Natural killer cell treated with Interleukin-12 subunit alpha and Interleukin-12 subunit beta and Interleukin-15 and Interleukin-18, amount 100 ng/mL, for 72 hours (primary cell): ENCODE measurements at regions not wholly inside any gene's neighbourhood (a gene's known extent, or its start where the extent isn't known, plus 50 kb on each side); places are given as distances from the start of the nearest gene placed in this dataset.

Source experiments
- ATAC-seq, 2 donors: fragments of 150-1000 bp; cut with Tn5 transposase in 1 of 2; sonication (Bioruptor Pico), chemical (Tn5 transposase) in 1 of 2; 2 replicates each; pipeline ENCODE4 v1.10.0; 2021
- DNase-seq: peaks from one replicate; pipeline ENCODE4 v3.0.0; 2022; ENCODE audit warnings: low spot score
- H3K27ac Mint-ChIP-seq, 2 donors: 1 replicate in 1 of 2; 2 replicates in 1 of 2; pipeline ENCODE4 v1.8.0; 2022; ENCODE audit warnings: mixed read lengths in 2 of 2, mild to moderate bottlenecking in 1 of 2, moderate library complexity in 1 of 2
- H3K27me3 Mint-ChIP-seq, 2 donors: 1 replicate in 1 of 2; 2 replicates in 1 of 2; pipeline ENCODE4 v1.8.0; 2022; ENCODE audit warnings: mixed read lengths in 2 of 2
- H3K36me3 Mint-ChIP-seq: one replicate; pipeline ENCODE4 v1.8.0; 2022; ENCODE audit warnings: mixed read lengths
- H3K4me1 Mint-ChIP-seq, 2 donors: 1 replicate in 1 of 2; 2 replicates in 1 of 2; pipeline ENCODE4 v1.8.0; 2022; ENCODE audit warnings: low read depth in 2 of 2, mixed read lengths in 2 of 2, mild to moderate bottlenecking in 1 of 2
- H3K4me3 Mint-ChIP-seq: one replicate; pipeline ENCODE4 v1.8.0; 2022; ENCODE audit warnings: mixed read lengths
- H3K9me3 Mint-ChIP-seq: 2 replicates; pipeline ENCODE4 v1.8.0; 2022; ENCODE audit warnings: mixed read lengths

- no peak overlapping the region for H3K4me3 Mint-ChIP-seq
- peaks cover 19 to 30% of the 10 kb centered on the region in 2 donors for H3K27me3 Mint-ChIP-seq
- H3K27ac Mint-ChIP-seq = peak overlapping the region in 1 of 2 donors; percentile 37
- ATAC-seq (no peak), DNase-seq (no peak)
- no peaks in the 10 kb centered on the region for H3K4me1 Mint-ChIP-seq
- H3K9me3 Mint-ChIP-seq = no peaks in the 10 kb centered on the region
- H3K36me3 Mint-ChIP-seq = no peaks in the 10 kb centered on the region
Observed at GRCh38 chr15:95470529-95470928, 860.0 kb upstream of the NR2F2 start.

GRCh38 chr15:95470997-95471689 is 859.4 kb upstream of the NR2F2 start:
- H3K4me1 Mint-ChIP-seq = no peaks in the 10 kb centered on the region
- ATAC-seq (no peak), DNase-seq (no peak)
- no peaks in the 10 kb centered on the region for H3K9me3 Mint-ChIP-seq
- H3K4me3 Mint-ChIP-seq = no peak overlapping the region
- peak overlapping the region in 1 of 2 donors; percentile 37 for H3K27ac Mint-ChIP-seq
- H3K27me3 Mint-ChIP-seq = peaks cover 19 to 30% of the 10 kb centered on the region in 2 donors
- no peaks in the 10 kb centered on the region for H3K36me3 Mint-ChIP-seq

GRCh38 chr15:95471690-95472086 is 858.8 kb upstream of the NR2F2 start:
- peak overlapping the region in 1 of 2 donors; percentile 37 for H3K27ac Mint-ChIP-seq
- DNase-seq (no peak), ATAC-seq (no peak)
- H3K36me3 Mint-ChIP-seq = no peaks in the 10 kb centered on the region
- no peaks in the 10 kb centered on the region for H3K4me1 Mint-ChIP-seq
- no peaks in the 10 kb centered on the region for H3K9me3 Mint-ChIP-seq
- peaks cover 16 to 30% of the 10 kb centered on the region in 2 donors for H3K27me3 Mint-ChIP-seq
- H3K4me3 Mint-ChIP-seq = no peak overlapping the region

GRCh38 chr15:95475067-95475466 is 855.4 kb upstream of the NR2F2 start:
- H3K9me3 Mint-ChIP-seq = no peaks in the 10 kb centered on the region
- peaks cover 23 to 26% of the 10 kb centered on the region in 2 donors for H3K27me3 Mint-ChIP-seq
- H3K36me3 Mint-ChIP-seq = no peaks in the 10 kb centered on the region
- H3K27ac Mint-ChIP-seq = no peak overlapping the region
- DNase-seq (no peak), ATAC-seq (no peak)
- H3K4me1 Mint-ChIP-seq = no peaks in the 10 kb centered on the region
- H3K4me3 Mint-ChIP-seq = no peak overlapping the region

- H3K27me3 Mint-ChIP-seq = peaks cover 13 to 23% of the 10 kb centered on the region in 2 donors
- H3K9me3 Mint-ChIP-seq = peaks cover 2% of the 10 kb centered on the region
- DNase-seq (no peak), ATAC-seq (no peak)
- peaks cover 16% of the 10 kb centered on the region for H3K36me3 Mint-ChIP-seq
- no peak overlapping the region for H3K27ac Mint-ChIP-seq
- no peaks in the 10 kb centered on the region for H3K4me1 Mint-ChIP-seq
- H3K4me3 Mint-ChIP-seq = no peak overlapping the region
Observed at GRCh38 chr15:95479308-95479707, 851.2 kb upstream of the NR2F2 start.

- no peak for ATAC-seq
Observed at GRCh38 chr15:95485367-95485766, 845.1 kb upstream of the NR2F2 start.

GRCh38 chr15:95486224-95486623 is 844.3 kb upstream of the NR2F2 start:
- no peak for ATAC-seq
- Mint-ChIP-seq H3K27ac (no peak overlapping the region), H3K27me3 (peaks cover 10 to 20% of the 10 kb centered on the region in 2 donors), H3K4me3 (no peak overlapping the region), H3K36me3 (peaks cover 29% of the 10 kb centered on the region), H3K9me3 (peaks cover 7% of the 10 kb centered on the region), H3K4me1 (peaks cover 7 to 8% of the 10 kb centered on the region in 2 donors)
- no peak for DNase-seq

More at GRCh38 chr15:95485367-95485766, 845.1 kb upstream of the NR2F2 start:
- peak overlapping the region; percentile 16 for H3K4me3 Mint-ChIP-seq
- H3K27ac Mint-ChIP-seq = peak overlapping the region; percentile 19 to 45
- peaks cover 31% of the 10 kb centered on the region for H3K36me3 Mint-ChIP-seq
- no peak for DNase-seq
- H3K4me1 Mint-ChIP-seq = peaks cover 7 to 8% of the 10 kb centered on the region in 2 donors
- peaks cover 7% of the 10 kb centered on the region for H3K9me3 Mint-ChIP-seq
- peaks cover 5 to 18% of the 10 kb centered on the region in 2 donors for H3K27me3 Mint-ChIP-seq

GRCh38 chr15:95489103-95489502 is 841.4 kb upstream of the NR2F2 start:
- ATAC-seq (no peak), DNase-seq (no peak)
- Mint-ChIP-seq H3K27ac (no peak overlapping the region), H3K9me3 (peaks cover 7% of the 10 kb centered on the region), H3K4me3 (no peak overlapping the region), H3K27me3 (peaks cover 20% of the 10 kb centered on the region in 2 donors), H3K4me1 (peaks cover 7 to 8% of the 10 kb centered on the region in 2 donors), H3K36me3 (peaks cover 17% of the 10 kb centered on the region)

GRCh38 chr15:95492388-95493070 is 838.0 kb upstream of the NR2F2 start:
- no peaks in the 10 kb centered on the region for H3K9me3 Mint-ChIP-seq
- H3K4me1 Mint-ChIP-seq = peaks cover 0 to 4% of the 10 kb centered on the region in 2 donors
- peaks cover 23 to 35% of the 10 kb centered on the region in 2 donors for H3K27me3 Mint-ChIP-seq
- no peaks in the 10 kb centered on the region for H3K36me3 Mint-ChIP-seq
- DNase-seq (no peak), ATAC-seq (no peak)
- H3K4me3 Mint-ChIP-seq = no peak overlapping the region
- H3K27ac Mint-ChIP-seq = no peak overlapping the region

GRCh38 chr15:95494971-95495541 is 835.4 kb upstream of the NR2F2 start:
- ATAC-seq (no peak), DNase-seq (no peak)
- peaks cover 30 to 39% of the 10 kb centered on the region in 2 donors for H3K27me3 Mint-ChIP-seq
- no peak overlapping the region for H3K4me3 Mint-ChIP-seq
- H3K36me3 Mint-ChIP-seq = no peaks in the 10 kb centered on the region
- peaks cover 0 to 11% of the 10 kb centered on the region in 2 donors for H3K4me1 Mint-ChIP-seq
- H3K27ac Mint-ChIP-seq = peak overlapping the region in 1 of 2 donors; percentile 16
- no peaks in the 10 kb centered on the region for H3K9me3 Mint-ChIP-seq

- Mint-ChIP-seq H3K4me1 (peaks cover 4 to 11% of the 10 kb centered on the region in 2 donors), H3K27me3 (peaks cover 20 to 34% of the 10 kb centered on the region in 2 donors), H3K9me3 (no peaks in the 10 kb centered on the region), H3K27ac (no peak overlapping the region), H3K4me3 (no peak overlapping the region), H3K36me3 (no peaks in the 10 kb centered on the region)
- DNase-seq = no peak
- no peak for ATAC-seq
Observed at GRCh38 chr15:95497634-95498033, 832.9 kb upstream of the NR2F2 start.

GRCh38 chr15:95498961-95499360 is 831.5 kb upstream of the NR2F2 start:
- Mint-ChIP-seq H3K4me3 (no peak overlapping the region), H3K9me3 (no peaks in the 10 kb centered on the region), H3K27ac (no peak overlapping the region), H3K4me1 (peaks cover 4 to 22% of the 10 kb centered on the region in 2 donors), H3K27me3 (peaks cover 11 to 36% of the 10 kb centered on the region in 2 donors), H3K36me3 (no peaks in the 10 kb centered on the region)
- no peak for ATAC-seq
- DNase-seq = no peak

- H3K9me3 Mint-ChIP-seq = no peaks in the 10 kb centered on the region
- H3K4me3 Mint-ChIP-seq = no peak overlapping the region
- ATAC-seq = no peak
- DNase-seq = no peak
- H3K27me3 Mint-ChIP-seq = peaks cover 7 to 36% of the 10 kb centered on the region in 2 donors
- H3K36me3 Mint-ChIP-seq = no peaks in the 10 kb centered on the region
- H3K27ac Mint-ChIP-seq = no peak overlapping the region
- peaks cover 4 to 22% of the 10 kb centered on the region in 2 donors for H3K4me1 Mint-ChIP-seq
Observed at GRCh38 chr15:95499397-95499796, 831.1 kb upstream of the NR2F2 start.

GRCh38 chr15:95501865-95502264 is 828.6 kb upstream of the NR2F2 start:
- Mint-ChIP-seq H3K4me3 (no peak overlapping the region), H3K27me3 (peaks cover 19 to 32% of the 10 kb centered on the region in 2 donors), H3K4me1 (peaks cover 4 to 18% of the 10 kb centered on the region in 2 donors), H3K9me3 (no peaks in the 10 kb centered on the region), H3K27ac (no peak overlapping the region), H3K36me3 (no peaks in the 10 kb centered on the region)
- ATAC-seq (no peak), DNase-seq (no peak)
